ENCODE measurements at regions not wholly inside any gene's neighbourhood (a gene's known extent, or its start where the extent isn't known, plus 50 kb on each side); places are given as distances from the start of the nearest gene placed in this dataset. TPM values are rescaled to one million over a fixed set of nuclear protein-coding genes. Genes with fewer than 3 reads are reported as not detected.

DNA sequence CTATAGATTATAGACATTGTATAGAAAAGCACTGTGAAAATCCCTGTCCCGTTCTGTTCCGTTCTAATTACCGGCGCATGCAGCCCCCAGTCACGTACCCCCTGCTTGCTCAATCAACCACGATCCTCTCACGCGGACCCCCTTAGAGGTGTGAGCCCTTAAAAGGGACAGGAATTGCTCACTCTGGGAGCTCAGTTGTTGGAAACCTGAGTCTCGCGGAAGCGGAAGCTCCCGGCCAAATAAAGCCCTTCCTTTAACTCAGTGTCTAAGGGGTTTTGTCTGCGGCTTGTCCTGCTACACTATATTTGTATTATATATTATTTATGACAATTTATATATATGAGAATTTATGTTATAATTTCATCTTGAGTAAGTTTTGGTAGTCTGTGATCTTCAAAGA lies 213.6 kb upstream of the AMIGO2 start:
- Histone ChIP-seq H3K79me1 (replicated peaks; ENCODE audit: low read length, poor library complexity, severe bottlenecking) (no peaks in the 10 kb centered on the region), H4K91ac (ENCODE audit: low read length) (no peak overlapping the region), H3K27ac (ENCODE audit: low read length, poor library complexity, severe bottlenecking) (no peak overlapping the region), H2AFZ (ENCODE audit: low read depth, low read length) (no peak overlapping the region), H3K9me3 (ENCODE audit: control insufficient read depth, low read length) (no peaks in the 10 kb centered on the region), H3K18ac (ENCODE audit: low read depth in 1 of 2, low read length in 2 of 2) (no peak overlapping the region), H3K14ac (ENCODE audit: low read length in 2 of 2) (no peak overlapping the region), H3K36me3 (ENCODE audit: control insufficient read depth in 1 of 2, insufficient read depth in 2 of 2, low read depth in 1 of 2, low read length in 2 of 2) (no peaks in the 10 kb centered on the region), H2AK5ac (ENCODE audit: low read length, severe bottlenecking) (no peak overlapping the region), H3K4me1 (ENCODE audit: control insufficient read depth, insufficient read depth, low read depth, low read length) (no peaks in the 10 kb centered on the region), H2BK5ac (ENCODE audit: low read depth, low read length, poor library complexity, severe bottlenecking) (no peak overlapping the region), H4K8ac (ENCODE audit: low read length) (no peak overlapping the region), H2BK120ac (ENCODE audit: low read depth, low read length) (no peak overlapping the region), H3K4me2 (ENCODE audit: low read length, poor library complexity, severe bottlenecking) (no peak overlapping the region), H2BK15ac (ENCODE audit: low read depth, poor library complexity, severe bottlenecking) (no peak overlapping the region), H3K27me3 (ENCODE audit: control insufficient read depth in 1 of 2, insufficient read depth in 1 of 2, low read length in 2 of 2) (no peaks in the 10 kb centered on the region), H3K9ac (ENCODE audit: low read length) (no peak overlapping the region), H2BK12ac (ENCODE audit: low read length in 2 of 2) (no peak overlapping the region), H3K4me3 (ENCODE audit: insufficient read depth in 1 of 2, low read depth in 1 of 2, low read length in 2 of 2) (no peak overlapping the region), H3K23ac (ENCODE audit: low read length in 2 of 2) (no peak overlapping the region), H3K4ac (ENCODE audit: low read depth in 1 of 2, low read length in 2 of 2) (no peak overlapping the region)
- DNase-seq = no peak
- 90% methylated on average over 8 of the region's 13 CpGs for WGBS

DNA sequence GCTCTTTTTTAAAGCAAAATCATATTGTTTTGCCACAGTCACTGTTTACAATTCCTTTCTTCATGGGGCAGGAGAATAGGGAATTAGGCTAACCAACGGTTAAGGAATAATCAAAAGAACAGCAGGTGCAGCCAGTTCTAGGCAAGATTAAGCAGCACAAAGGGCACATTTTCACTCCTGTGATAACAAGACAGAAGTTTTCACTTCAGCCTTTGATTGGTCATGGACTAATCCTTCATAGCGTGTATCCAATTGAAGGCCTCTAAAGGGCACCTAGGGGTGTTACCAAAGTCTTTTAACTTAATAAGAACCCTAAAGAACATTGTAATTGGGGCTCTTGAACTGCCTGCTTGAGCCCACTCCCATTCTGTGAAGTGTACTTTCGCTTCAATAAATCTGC lies 206.9 kb upstream of the AMIGO2 start:
- Histone ChIP-seq H3K23ac (ENCODE audit: low read length in 2 of 2) (no peak overlapping the region), H2AFZ (ENCODE audit: low read depth, low read length) (no peak overlapping the region), H3K79me1 (replicated peaks; ENCODE audit: low read length, poor library complexity, severe bottlenecking) (no peaks in the 10 kb centered on the region), H2BK5ac (ENCODE audit: low read depth, low read length, poor library complexity, severe bottlenecking) (no peak overlapping the region), H3K18ac (ENCODE audit: low read depth in 1 of 2, low read length in 2 of 2) (no peak overlapping the region), H2BK15ac (ENCODE audit: low read depth, poor library complexity, severe bottlenecking) (no peak overlapping the region), H3K27ac (ENCODE audit: low read length, poor library complexity, severe bottlenecking) (no peak overlapping the region), H2BK120ac (ENCODE audit: low read depth, low read length) (no peak overlapping the region), H3K14ac (ENCODE audit: low read length in 2 of 2) (no peak overlapping the region), H3K36me3 (ENCODE audit: control insufficient read depth in 1 of 2, insufficient read depth in 2 of 2, low read depth in 1 of 2, low read length in 2 of 2) (no peaks in the 10 kb centered on the region), H3K4ac (ENCODE audit: low read depth in 1 of 2, low read length in 2 of 2) (no peak overlapping the region), H3K9me3 (ENCODE audit: control insufficient read depth, low read length) (no peaks in the 10 kb centered on the region), H4K91ac (ENCODE audit: low read length) (no peak overlapping the region), H3K4me2 (ENCODE audit: low read length, poor library complexity, severe bottlenecking) (no peak overlapping the region), H3K27me3 (ENCODE audit: control insufficient read depth in 1 of 2, insufficient read depth in 1 of 2, low read length in 2 of 2) (no peaks in the 10 kb centered on the region), H3K4me1 (ENCODE audit: control insufficient read depth, insufficient read depth, low read depth, low read length) (peaks cover 2% of the 10 kb centered on the region), H2AK5ac (ENCODE audit: low read length, severe bottlenecking) (no peak overlapping the region), H2BK12ac (ENCODE audit: low read length in 2 of 2) (no peak overlapping the region), H3K4me3 (ENCODE audit: insufficient read depth in 1 of 2, low read depth in 1 of 2, low read length in 2 of 2) (no peak overlapping the region), H4K8ac (ENCODE audit: low read length) (no peak overlapping the region), H3K9ac (ENCODE audit: low read length) (no peak overlapping the region)
- DNase-seq = no peak
- 99% methylated on average over 3 of the region's 3 CpGs for WGBS

Small RNAs in the stretch of these regions (small RNA-seq; reads per million reads assigned to genes)
- gene AC004486.1 (ENCODE audit: low read depth) = not detected
- gene MIR4494 (ENCODE audit: low read depth) = not detected
- gene RF00264 (ENCODE audit: low read depth) = not detected
